GM10266 (cell line): ENCODE measurements at regions not wholly inside any gene's neighbourhood (a gene's known extent, or its start where the extent isn't known, plus 50 kb on each side); places are given as distances from the start of the nearest gene placed in this dataset.
A peak's percentile ranks its signal among the peaks of the same experiment; 100 is the strongest.

ENCODE experiments used
- DNase-seq: peaks from one replicate; pipeline ENCODE4 v3.0.0; 2012; ENCODE audit errors: extremely low spot score
- TF ChIP-seq, protein P1 (sequence below): IDR thresholded peaks from 2 replicates; pipeline ENCODE4 v1.5.1; 2012; ENCODE audit warnings: mild to moderate bottlenecking, low read depth; ENCODE audit not compliant: control insufficient read depth, insufficient read depth; ENCODE audit errors: missing control alignments

DNA sequence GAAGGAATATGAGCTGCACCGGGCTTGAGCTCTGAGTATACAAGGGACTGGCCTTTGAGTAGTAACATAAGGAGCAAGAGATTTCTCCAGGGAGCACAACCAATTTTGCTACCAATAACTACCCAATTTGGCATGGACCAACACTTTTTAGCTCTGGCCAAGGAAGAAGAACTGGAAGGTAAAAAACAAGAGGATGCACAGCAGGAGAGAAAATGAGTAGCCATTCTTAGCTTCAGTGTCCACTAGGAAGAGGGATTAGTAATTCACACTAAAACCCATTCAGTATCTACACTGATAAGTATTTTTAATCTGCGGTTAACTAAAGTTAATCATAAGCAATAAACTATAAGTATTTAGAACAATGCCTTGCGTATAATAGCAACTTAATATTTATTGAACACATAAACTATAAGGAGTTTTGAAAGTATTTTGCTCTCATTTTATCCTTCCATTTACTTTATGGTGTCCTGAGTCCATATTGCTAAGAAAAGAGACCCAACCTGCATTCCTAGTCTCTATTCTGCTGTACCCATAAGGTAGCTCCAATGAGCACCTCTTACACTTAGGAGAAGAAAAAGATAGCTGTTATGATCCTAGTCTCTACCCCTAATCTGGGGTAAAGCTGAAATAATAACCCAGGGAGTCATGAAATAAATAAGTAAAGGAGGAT, 268.9 kb downstream of the IGSF11 start:
- TF ChIP-seq, protein P1, sequence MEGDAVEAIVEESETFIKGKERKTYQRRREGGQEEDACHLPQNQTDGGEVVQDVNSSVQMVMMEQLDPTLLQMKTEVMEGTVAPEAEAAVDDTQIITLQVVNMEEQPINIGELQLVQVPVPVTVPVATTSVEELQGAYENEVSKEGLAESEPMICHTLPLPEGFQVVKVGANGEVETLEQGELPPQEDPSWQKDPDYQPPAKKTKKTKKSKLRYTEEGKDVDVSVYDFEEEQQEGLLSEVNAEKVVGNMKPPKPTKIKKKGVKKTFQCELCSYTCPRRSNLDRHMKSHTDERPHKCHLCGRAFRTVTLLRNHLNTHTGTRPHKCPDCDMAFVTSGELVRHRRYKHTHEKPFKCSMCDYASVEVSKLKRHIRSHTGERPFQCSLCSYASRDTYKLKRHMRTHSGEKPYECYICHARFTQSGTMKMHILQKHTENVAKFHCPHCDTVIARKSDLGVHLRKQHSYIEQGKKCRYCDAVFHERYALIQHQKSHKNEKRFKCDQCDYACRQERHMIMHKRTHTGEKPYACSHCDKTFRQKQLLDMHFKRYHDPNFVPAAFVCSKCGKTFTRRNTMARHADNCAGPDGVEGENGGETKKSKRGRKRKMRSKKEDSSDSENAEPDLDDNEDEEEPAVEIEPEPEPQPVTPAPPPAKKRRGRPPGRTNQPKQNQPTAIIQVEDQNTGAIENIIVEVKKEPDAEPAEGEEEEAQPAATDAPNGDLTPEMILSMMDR: no peak
- DNase-seq: no peak

DNA sequence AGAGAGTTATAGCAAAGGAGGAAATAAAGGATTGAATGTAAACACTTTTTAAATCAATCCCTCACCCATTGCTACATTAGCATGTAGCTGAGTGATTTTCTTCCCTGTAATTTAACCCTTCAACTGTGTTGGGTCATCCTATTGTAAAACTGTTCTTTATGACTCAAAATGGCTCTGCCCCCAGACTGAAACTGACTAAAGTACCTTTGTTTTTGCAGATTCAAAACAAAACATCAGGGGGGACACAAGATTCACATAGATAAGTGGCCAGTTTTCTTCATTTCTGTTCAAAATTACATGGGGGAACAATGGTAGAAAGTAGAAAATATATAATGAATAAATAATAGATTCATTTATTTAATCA, 268.4 kb downstream of the IGSF11 start:
- TF ChIP-seq, protein P1: no peak
- no peak for DNase-seq

GRCh38 chr3:118772036-118772435, 262.6 kb downstream of the IGSF11 start:
- DNase-seq: no peak
- TF ChIP-seq, protein P1: no peak

GRCh38 chr3:118772547-118773011, 262.1 kb downstream of the IGSF11 start:
- DNase-seq: peak; percentile 32
- TF ChIP-seq, protein P1: no peak

DNA sequence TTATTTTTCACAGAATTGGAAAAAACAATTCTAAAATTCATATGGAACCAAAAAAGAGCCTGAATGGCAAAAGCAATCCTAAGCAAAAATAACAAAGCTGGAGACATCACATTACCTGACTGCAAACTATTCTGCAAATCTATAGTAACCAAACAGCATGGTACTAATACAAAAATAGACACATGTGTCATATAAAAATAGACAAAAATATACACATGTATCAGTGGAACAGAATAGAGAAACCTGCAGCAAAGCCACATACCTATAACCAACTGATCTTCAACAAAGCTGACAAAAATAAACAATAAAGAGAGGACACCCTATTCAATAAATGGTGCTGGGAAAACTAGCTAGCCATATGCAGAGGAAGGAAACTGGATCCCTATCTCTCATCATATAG, 259.6 kb downstream of the IGSF11 start:
- TF ChIP-seq, protein P1: no peak
- no peak for DNase-seq

GRCh38 chr3:118778201-118778600, 256.4 kb downstream of the IGSF11 start:
- DNase-seq: no peak
- TF ChIP-seq, protein P1: no peak

DNA sequence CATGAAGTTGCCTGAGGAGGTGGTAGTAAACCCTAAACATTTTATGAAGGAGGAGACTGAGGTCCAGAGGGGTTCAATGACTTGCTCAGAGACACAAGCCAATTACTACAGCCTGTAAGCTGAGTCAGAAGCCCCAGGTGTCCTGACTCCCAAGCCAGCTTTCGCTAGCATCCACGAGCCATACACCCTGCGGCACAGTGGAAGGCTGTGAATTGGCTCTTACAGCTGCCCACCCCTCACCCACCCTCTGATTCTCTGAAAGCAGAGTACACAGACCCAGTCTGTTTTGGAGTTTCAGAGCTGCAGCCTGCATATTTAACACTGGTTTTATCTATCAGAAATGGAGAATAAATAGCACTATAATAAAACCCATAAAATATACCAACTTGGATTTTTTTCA, 253.4 kb downstream of the IGSF11 start:
- DNase-seq: no peak
- TF ChIP-seq, protein P1: no peak
